ENCODE measurements at regions not wholly inside any gene's neighbourhood (a gene's known extent, or its start where the extent isn't known, plus 50 kb on each side); places are given as distances from the start of the nearest gene placed in this dataset.

- TF ChIP-seq POLR2A (IDR thresholded peaks at IDR 0.05) (no peak), CTCF (IDR thresholded peaks at IDR 0.05) (no peak)
These were observed 59.9 kb upstream of the TANK start for GRCh38 chr2:161100211-161100895.

Data from esophagus squamous epithelium (tissue), 4 donors.